NCI-H2196 (cell line): ENCODE measurements at regions not wholly inside any gene's neighbourhood (a gene's known extent, or its start where the extent isn't known, plus 50 kb on each side); places are given as distances from the start of the nearest gene placed in this dataset.
"Not testable (repeated sequence)": the region's sequence is repeated elsewhere in the genome, so short reads cannot be mapped to it uniquely, and the experiment has no call there.

Experiments used
- DNase-seq: peaks from one replicate; lab custom pipeline; 2025; ENCODE audit not compliant: unreplicated experiment; lab: John Stamatoyannopoulos, UW

- DNase-seq = no peak
These were observed 429.9 kb upstream of the CXADR start for GRCh38 chr21:17082843-17083483.

- DNase-seq = no peak
These were observed 427.1 kb upstream of the CXADR start for GRCh38 chr21:17085707-17086106.

- DNase-seq = no peak
These were observed 424.3 kb upstream of the CXADR start for GRCh38 chr21:17088500-17088899.

GRCh38 chr21:17089091-17089491 is 423.8 kb upstream of the CXADR start:
- DNase-seq = no peak

- DNase-seq = no peak
These were observed 411.1 kb upstream of the CXADR start for GRCh38 chr21:17101696-17102095.

GRCh38 chr21:17105932-17106331 is 406.9 kb upstream of the CXADR start:
- no peak for DNase-seq

GRCh38 chr21:17114045-17114444 is 398.8 kb upstream of the CXADR start:
- no peak for DNase-seq

- no peak for DNase-seq
These were observed 394.0 kb upstream of the CXADR start for GRCh38 chr21:17118638-17119384.

GRCh38 chr21:17119466-17120297 is 393.2 kb upstream of the CXADR start:
- no peak for DNase-seq

GRCh38 chr21:17127395-17127794 is 385.4 kb upstream of the CXADR start:
- DNase-seq = not testable (repeated sequence)

- DNase-seq = no peak
These were observed 384.7 kb upstream of the CXADR start for GRCh38 chr21:17128132-17128531.

GRCh38 chr21:17139159-17139558 is 373.7 kb upstream of the CXADR start:
- DNase-seq = not testable (repeated sequence)

- peak; percentile 1 for DNase-seq
These were observed 373.1 kb upstream of the CXADR start for GRCh38 chr21:17139696-17140095.

- DNase-seq = no peak
These were observed 366.4 kb upstream of the CXADR start for GRCh38 chr21:17146426-17146825.

- DNase-seq = no peak
These were observed 353.1 kb upstream of the CXADR start for GRCh38 chr21:17159697-17160096.

- DNase-seq = no peak
These were observed 327.2 kb upstream of the CXADR start for GRCh38 chr21:17185674-17186073.

GRCh38 chr21:17189963-17190362 is 322.9 kb upstream of the CXADR start:
- no peak for DNase-seq

- no peak for DNase-seq
These were observed 321.4 kb upstream of the CXADR start for GRCh38 chr21:17191346-17191993.

- DNase-seq = no peak
These were observed 317.5 kb upstream of the CXADR start for GRCh38 chr21:17195351-17195750.

GRCh38 chr21:17195976-17196375 is 316.9 kb upstream of the CXADR start:
- DNase-seq = no peak

GRCh38 chr21:17196623-17197022 is 316.2 kb upstream of the CXADR start:
- no peak for DNase-seq
